IMR-90 (cell line): ENCODE measurements at regions not wholly inside any gene's neighbourhood (a gene's known extent, or its start where the extent isn't known, plus 50 kb on each side); places are given as distances from the start of the nearest gene placed in this dataset.

Experiments used
- CHD1 ChIP-seq: IDR thresholded peaks from 2 replicates; pipeline ENCODE4 v1.6.1; 2012; ENCODE audit warnings: low read depth, low read length, improper control_type of control experiment
- CTCF ChIP-seq: conservative IDR thresholded peaks from 2 replicates; pipeline ENCODE4 v1.5.1; 2012; ENCODE audit warnings: mild to moderate bottlenecking, low read depth, low read length, improper control_type of control experiment
- MAFK ChIP-seq: IDR thresholded peaks from 2 replicates; pipeline ENCODE4 v1.6.1; 2012; ENCODE audit warnings: low read depth, low read length, improper control_type of control experiment
- POLR2A ChIP-seq: IDR thresholded peaks from 2 replicates; pipeline ENCODE4 v1.6.1; 2012; ENCODE audit warnings: mild to moderate bottlenecking, low read depth, low read length
- RAD21 ChIP-seq: IDR thresholded peaks from 2 replicates; pipeline ENCODE4 v1.6.1; 2012; ENCODE audit warnings: low read length, improper control_type of control experiment
- RCOR1 ChIP-seq: IDR thresholded peaks from 2 replicates; pipeline ENCODE4 v1.6.1; 2012; ENCODE audit warnings: mild to moderate bottlenecking, low read length, improper control_type of control experiment; ENCODE audit not compliant: insufficient replicate concordance
- RFX5 ChIP-seq: IDR thresholded peaks from 2 replicates; pipeline ENCODE4 v1.8.0; 2012; ENCODE audit warnings: low read depth, mild to moderate bottlenecking, low read length, moderate library complexity
- USF2 ChIP-seq: fragments of 150-350 bp; IDR thresholded peaks from 2 replicates; pipeline ENCODE4 v1.6.1; 2017; ENCODE audit warnings: mild to moderate bottlenecking, antibody characterized with exemption, low read length, low read depth

- TF ChIP-seq CTCF (no peak), POLR2A (no peak), USF2 (no peak), RCOR1 (no peak), RFX5 (no peak), CHD1 (no peak), MAFK (no peak), RAD21 (no peak)
Observed at GRCh38 chr12:91920741-91921140, 224.9 kb downstream of the BTG1 start.
